Activated CD8-positive, alpha-beta memory T cell treated with anti-CD3 and anti-CD28 coated beads for 24 hours (primary cell): ENCODE measurements at regions not wholly inside any gene's neighbourhood (a gene's known extent, or its start where the extent isn't known, plus 50 kb on each side); places are given as distances from the start of the nearest gene placed in this dataset.

Experiments used
- DNase-seq: peaks from one replicate; pipeline ENCODE4 v3.0.0-alpha.2; 2020

DNA sequence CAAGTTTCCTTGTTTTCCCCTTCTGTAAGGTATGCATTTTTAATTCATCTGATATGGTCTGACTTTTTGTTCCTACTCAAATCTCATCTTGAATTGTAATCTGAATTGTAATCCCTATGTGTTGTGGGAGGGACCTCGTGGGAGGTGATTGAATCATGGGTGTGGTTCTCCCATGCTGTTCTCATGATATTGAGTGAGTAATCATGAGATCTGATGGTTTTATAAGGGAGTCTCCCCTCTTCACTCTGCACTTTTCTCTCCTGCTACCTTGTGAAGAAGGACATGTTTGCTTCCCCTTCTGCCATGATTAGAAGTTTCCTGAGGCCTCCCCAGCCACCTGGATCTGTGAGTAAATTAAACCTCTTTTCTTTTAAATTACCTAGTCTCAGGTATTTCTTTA is 476.1 kb downstream of the LPIN1 start:
- no peak for DNase-seq

DNA sequence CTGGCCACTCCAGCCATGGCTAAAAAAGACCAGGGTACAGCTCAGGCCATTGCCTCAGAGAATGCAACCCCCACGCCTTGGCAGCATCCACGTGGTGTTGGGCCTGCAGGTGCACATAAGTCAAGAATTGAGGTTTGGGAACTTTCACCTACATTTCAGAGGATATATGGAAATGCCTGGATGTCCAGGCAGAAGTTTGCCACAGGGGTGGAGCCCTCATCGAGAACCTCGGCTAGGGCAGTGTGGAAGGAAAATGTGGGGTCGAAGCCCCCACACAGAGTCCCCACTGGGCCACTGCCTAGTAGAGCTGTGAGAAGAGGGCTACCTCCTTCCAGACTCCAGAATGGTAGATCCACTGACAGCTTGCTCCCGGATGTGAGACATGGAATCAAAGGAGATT is 477.3 kb downstream of the LPIN1 start:
- no peak for DNase-seq

DNA sequence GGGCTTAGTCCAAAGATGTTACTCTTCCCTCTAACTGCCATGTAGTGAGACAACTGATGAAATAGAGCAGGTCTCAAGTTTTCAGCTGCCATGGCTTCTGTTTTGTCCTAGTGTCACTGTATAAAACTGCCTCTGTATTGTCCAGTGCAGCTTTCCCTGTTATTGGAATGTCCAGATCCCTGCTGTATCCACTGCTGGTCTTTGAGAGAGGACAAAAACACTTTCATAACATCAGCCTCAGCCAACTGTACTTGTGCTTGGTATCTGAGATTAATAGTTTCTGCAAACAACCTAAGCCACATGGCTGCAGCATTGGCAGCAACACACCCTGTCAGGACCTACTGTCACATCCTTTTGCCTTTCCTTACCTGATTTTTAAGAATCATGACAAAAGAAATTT is 480.2 kb downstream of the LPIN1 start:
- no peak for DNase-seq

DNA sequence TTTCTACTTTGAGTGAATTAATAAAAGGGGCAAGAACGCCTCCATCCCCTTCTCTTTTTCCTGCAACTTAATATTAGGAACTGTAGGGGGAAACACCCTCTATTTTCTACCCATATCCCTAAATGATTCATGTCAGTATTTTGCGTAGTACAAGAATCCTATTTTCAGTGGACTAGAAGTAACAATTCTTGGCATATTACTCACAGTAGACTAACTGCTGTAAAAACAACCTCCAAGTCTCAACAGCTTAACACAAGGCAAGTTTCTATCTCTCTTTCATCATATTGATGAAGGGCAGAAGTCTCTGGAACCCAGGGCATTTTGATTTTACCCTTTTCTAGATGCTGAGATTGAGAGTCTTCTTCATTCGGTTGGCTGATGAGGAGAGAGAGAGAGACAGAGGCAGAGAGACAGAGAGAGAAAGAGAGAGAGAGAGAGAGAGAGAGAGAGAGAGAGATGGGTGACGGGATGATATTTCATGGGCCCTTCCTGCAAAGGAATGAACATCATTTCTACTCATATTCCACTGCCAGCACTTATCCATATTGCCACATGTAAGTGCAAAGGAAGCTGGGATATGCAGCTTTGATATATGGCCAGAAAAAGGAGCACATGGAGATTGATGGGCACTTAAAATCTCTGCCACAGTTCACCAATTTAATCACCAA is 481.6 kb downstream of the LPIN1 start:
- no peak for DNase-seq

DNA sequence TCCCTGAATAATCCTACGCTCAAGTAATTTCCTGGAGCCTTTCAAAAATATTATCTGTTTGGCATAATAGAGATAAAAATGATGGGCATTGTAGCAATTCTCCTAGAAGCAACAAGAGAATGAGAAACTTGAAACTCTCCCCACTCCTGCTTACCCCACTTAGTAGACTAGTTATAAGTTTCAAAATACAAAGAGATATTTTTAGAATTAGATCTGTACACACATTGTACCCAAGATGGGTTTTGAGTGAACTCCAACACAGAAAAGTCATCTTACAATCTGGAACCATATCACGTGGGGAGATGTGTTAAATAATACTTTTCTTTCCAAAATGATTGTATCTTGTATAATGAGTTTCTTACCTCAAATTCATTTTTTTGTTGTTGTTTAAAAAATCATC is 484.9 kb downstream of the LPIN1 start:
- DNase-seq, result no peak

DNA sequence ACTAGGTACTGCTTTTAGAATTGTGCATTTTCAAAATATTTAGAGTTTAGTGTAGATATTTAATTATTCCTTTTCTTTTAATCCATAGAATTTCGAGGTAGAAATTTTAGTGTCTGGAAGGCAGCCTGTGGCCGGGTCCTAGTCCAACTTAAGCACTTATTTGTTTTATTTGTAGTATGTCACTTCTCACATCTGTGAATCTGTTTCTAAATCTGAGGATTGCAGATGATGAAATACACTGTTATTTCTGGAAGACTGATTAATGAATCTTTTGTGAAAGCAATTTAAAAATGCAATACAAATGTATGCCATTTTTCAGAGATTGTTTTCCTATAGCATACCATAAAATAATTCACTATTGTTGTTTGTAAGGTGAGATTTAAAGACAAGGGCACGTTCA is 483.9 kb upstream of the TRIB2 start:
- DNase-seq, result no peak

DNA sequence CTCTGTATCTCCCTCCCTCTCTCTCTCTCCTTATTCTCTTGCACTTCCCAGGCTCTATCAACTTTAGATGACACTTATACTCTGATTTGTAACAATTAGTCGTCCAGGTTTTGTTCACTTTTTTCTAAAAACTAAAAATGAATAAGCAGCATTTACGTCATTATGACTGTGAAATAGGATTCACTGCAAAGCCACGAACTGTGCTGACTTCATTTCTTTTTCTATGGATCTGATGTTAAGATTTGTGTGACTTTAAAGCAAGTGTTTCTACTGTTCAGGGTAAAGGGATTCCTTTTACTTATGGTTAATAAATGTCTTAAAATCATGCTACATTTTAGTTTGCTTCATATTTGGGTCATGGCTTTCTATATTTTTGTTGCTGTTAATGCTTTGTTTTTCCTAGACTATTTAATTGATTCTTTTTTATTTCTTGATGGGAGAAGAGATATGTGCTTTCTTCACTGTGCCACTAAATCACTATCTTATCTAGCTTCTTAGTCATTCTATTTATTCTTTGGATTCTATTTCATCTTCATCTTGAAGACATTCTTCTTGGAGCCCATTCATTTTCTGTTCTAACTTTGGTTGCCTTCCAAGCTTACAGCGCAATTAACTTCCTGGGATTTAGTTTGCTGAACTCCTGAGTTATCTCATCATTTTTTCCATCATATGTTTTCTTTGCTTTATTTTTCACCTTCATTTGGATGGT is 480.4 kb upstream of the TRIB2 start:
- no peak for DNase-seq

DNA sequence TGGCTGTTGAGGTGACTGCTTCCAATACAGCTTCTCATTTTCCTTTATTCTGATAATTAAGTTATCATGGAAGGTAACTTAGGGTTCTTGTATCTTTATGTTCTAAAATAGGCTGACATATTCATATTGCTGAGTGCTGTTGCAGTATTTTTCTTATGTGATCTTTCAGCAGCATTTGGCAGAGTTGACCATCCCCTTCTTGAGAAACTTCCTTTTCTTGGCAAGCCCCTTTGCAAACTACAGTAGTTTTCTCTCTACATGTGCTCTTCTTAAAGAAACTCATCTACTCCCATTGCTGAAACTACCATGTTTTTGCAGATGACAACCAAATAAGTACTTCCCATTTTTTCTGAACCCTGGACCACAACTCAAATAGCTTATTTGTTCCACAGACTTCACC is 476.5 kb upstream of the TRIB2 start:
- DNase-seq, result no peak

DNA sequence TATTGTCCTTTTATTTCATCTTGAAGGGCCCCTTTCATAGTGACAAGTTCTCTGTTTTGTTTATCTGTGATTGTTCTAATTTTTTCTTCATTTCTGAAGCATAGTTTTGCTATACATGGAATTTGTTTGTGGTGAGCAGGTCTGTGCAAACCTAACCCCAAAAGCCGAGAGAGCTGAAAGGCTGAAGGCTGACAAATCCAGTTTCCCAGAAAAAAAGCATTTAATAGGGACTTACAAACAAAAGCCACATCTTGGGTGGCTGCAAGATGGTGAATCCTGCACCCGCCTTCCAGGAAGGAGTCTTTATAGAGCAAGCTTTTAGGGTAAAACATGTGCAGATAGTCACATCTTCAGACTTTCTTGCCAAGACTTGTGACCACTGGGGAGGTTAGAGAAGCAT is 473.4 kb upstream of the TRIB2 start:
- no peak for DNase-seq

DNA sequence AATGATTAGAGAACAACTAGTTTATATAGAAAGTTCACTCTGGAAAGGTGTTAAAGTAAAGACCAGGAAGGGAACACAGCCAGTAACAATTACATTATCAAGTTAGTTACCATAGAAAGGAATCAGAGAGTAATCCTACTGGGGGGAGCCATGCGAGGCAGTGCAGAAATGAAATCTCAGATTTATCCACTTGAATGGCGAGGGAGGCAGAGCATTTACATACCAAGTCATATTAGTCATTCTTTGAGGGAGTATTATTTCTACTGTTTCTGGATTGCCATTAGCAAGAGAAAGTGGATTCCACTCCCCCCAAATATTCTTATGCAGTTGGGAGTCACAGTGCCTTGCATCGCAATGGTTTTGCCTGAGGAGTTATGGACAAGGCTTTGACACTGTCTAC is 472.7 kb upstream of the TRIB2 start:
- no peak for DNase-seq

DNA sequence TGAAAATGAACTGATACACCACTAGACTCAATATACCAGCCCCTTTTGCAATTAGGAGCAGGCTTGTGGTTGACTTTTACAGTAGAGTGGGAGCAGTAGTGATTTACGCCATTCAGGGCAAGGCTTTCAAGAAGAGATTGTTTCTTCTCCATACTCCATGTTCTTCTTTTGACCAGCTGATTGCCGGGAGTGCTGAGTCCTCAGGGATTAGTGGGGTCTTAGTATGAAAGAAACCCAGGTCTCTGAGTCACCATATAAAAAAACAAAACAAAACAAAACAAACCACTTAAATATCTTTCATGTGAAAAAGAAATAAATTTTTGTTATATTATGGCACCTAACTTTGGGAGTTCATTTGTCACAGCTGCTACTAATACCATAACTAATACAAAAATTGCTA is 465.6 kb upstream of the TRIB2 start:
- no peak for DNase-seq

DNA sequence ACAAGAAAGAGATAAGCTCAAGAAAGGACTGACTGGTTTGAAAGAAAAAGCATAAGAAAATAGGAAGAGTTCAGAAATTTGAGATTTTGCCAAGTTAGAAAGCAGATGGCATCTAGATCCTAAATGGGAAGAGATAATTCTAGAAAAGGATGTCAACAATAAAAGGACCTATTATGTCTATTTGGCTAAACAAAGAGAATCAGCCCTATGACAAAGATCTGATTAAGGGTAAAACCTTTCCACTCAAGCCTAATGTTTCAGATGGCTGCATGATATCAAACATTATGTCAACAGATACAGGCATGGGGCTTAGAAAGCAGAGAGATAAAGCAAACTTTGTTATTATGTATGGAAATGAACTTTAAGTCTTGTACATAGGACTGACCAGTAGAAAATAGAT is 465.0 kb upstream of the TRIB2 start:
- no peak for DNase-seq

DNA sequence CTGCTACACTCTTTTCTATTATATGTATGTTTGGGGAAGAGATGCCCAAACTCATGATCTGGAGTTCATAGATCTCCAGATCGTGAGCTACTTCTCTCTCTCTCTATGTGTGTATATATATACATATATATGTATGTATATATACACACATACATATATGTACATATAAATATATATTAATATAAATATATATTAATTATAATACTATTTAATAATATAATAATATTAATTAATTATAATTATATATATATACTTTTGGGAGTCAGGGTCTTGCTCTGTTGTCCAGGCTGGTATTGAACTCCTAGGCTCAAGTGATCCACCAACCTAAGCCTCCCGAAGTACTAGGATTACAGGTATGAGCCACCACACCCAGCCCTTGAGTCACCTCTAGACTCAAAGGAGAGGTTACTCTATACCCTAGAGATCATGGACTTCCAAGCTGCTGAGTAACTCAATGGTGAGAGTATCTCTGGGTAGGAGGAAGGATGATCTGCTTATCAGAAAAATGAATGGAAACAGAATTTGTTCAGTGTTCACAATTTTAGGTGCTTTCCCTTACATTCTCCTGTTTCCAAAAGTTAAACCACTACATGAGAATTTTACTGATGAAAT is 463.5 kb upstream of the TRIB2 start:
- DNase-seq, result no peak

DNA sequence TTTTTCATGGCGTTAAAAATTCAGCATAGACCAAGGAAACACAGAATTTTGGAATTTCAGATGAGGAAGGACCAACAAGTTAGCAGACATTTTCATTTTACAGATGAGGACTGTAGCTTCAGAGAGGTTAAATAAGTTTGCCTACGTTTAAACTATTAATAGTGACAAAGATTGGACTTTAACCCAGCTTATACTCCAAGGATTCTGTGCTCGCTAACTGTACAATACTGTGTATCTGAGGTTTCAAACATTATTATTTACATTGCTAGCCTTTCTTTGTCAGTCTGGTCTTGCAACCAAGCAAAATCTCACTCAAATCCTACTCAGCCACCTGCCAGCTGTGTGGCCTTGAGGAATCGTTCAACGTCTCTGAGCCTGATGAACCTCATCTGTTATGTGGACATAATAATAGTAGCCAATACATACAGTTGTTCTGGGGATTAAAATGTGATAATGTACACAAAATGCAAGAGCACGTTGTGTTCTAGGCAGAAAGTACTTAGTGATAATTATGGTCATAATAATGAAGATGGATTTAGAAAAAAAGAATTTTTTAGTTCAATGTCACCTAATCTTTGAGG is 462.4 kb upstream of the TRIB2 start:
- DNase-seq, result no peak

DNA sequence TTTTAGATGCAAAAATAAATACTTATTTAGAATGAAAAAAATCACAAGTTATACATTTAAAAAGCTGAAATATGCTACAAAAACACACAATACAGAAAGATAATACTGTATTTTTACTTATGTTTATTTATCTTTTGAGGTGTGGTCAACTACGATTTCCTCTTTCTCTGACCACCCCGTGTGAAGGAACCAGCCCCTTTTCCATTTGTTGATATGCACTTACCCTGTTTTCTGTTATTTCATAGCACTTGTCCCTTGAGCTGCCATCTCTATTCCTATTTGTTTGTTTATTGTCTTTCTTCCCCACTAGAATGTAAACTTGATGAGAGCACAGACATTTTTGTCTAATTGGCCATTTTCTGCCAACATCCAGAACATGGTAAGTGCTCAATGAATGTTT is 460.5 kb upstream of the TRIB2 start:
- no peak for DNase-seq

DNA sequence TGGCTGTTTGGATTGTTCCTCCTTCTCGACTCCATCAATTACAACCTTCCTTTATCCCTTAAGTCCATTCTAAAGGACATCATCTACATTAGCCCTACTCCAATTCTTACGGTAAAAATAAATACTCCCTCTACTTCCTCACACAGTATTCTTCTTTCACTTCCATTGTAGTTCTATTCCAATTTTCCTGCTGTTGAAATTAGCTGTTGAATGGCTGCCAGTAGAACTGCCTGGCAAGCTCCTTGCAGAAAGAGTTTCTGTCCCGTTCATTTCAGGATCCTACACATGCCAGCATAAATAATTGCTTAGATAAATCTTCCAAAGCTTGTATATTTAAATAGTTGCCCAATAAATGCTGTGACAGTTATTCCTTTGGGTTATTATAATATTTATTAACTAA is 459.3 kb upstream of the TRIB2 start:
- no peak for DNase-seq

DNA sequence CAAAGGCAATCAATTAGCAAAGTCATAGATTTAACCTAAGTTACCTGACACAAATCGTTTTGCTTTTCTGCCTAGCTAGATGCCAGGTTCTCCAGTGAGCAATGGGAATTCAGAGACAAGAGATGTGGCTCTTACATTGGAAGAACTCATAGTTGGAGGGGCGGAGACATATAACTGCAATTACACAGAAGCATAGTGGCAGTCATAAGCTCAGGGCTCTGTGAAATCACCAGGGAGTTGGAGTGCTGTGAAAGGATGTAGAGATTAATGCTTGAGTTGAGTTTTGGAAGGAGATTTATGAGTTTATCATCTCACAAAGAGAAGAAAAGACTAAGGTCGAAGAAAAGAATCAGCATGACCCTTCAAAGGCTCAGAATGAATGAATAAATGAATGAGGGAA is 457.2 kb upstream of the TRIB2 start:
- DNase-seq, result no peak

DNA sequence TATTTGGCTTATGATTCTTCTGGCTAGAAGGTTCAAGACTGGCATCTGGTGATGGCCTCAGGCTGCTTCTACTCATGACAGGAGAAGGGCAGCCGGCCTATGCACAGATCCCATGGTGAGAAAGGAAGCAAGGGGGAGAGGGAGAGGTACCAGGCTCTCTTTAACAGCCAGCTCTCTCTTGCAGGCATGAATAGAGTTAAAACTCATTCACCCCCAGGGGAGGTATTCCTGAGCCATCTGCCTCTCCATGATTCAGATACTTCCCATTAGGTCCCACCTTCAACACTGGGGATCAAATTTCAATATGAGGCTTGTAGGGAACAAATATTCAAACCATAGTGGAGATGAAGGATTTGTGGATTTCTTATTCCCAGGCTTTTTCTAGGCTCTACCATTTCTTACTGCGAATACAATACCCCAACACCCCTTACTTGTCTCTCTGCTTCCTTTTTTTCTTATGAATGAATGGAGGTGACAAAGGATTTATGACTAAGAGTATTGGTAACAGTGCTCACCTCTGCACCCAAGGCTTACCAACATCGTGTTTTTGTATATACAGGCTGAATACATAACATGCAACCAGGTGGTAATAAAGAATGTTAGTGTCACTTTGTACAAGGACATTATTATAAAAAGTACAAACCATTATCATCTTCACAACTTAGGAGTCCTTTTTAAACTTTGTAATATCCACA is 454.6 kb upstream of the TRIB2 start:
- DNase-seq, result no peak

DNA sequence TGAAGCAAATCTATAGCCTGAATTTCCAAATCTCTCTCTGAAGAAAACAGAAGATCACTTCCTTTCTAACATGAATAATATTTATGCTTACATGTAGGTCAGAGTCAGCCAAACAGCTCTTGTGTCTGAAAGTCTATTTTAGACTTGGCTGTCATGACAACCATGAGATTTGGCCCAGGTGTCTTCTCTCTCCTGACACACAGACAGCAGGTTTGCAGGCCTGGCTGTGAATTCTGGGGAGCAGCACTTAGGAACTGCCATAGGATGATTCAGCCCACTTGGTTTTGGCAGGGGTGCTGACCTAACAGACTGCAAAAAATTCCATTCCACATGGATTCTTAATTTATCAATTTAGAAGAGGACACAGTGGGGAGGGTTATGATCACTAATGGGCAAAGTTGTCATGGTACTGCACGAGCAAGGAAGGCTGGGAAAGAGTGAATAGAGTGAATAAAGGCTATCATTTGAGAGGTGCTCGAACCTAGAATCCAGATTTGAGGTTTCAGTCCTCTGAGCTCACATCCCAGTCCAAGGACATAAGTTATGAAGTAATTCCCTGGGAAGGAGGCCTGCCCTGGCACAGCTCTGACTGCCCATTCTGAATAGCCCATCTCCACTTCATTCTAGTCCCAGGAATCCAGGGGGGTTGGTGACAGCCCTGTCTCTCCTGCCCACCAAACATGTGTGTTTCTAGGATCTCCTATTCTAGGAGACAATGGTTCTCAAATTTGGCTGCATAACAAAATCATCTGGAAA is 453.9 kb upstream of the TRIB2 start:
- no peak for DNase-seq

DNA sequence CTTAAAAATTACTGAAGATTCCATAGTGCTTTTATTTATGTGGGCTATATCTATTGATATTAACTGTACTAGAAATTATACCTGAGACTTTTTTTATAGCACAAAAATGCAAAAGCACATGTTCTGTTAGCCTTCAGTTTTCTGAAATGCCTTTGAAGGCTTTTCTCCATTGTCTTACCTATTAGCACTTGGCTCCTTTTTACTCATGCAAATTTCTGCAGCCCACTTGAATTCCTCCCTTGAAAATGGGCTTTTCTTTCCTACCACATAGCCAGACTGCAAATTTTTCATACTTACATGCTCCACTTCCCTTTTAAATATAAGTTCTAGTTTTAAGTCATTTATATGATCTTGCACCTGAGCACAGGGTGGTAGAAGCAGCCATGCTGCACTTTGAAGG is 453.0 kb upstream of the TRIB2 start:
- DNase-seq, result no peak

DNA sequence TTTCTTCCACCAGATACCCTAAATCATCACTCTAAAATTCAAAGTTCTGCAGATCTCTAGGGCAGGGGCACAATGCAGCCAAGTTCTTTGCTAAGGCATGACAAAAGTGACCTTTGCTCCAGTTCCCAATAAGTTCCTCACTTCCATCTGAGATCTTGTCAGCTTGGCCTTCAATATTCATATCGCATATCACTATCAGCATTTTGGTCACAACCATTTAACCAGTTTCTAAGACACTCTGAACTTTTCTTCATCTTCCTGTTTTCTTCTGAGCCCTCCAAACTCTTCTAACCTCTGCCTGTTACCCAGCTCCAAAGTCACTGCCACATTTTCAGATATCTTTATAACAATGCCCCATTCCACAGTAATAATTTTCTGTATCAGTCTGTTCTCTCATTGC is 452.6 kb upstream of the TRIB2 start:
- no peak for DNase-seq

DNA sequence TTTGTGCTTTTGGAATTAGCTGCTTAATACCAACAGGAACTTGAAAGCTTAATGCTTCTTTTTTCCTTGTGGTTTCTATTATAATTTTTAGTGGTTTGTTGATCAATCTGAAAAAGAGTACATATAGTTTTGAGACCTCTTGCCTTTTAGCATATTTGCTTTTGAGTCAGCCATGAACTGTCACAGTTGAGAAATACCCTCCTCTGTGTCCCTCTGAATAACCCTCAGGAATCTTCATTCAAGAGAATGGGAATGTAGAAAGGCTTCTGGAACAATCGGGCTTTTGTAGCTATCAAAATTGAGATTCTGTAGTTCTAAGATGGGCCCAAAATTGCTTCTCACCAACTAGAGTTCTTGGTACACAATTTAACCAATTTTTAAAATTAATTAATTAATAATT is 451.1 kb upstream of the TRIB2 start:
- DNase-seq, result no peak

DNA sequence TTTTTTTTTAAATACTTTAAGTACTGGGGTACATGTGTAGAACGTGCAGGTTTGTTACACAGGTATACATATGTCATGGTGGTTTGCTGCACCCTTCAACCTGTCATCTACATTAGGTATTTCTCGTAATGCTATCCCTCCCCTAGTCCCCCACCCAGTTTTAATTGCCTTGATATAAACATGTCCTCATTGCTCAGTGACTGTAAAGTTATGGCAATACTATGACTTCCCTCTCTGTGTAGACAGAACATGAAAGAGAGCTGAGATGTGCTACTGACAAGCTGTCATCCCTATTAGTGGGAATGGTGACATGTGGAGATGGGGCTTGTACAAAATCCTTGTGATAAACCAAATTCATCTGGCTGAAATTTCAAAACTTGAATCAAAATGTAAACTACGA is 449.7 kb upstream of the TRIB2 start:
- DNase-seq, result no peak
